ENCODE measurements at regions not wholly inside any gene's neighbourhood (a gene's known extent, or its start where the extent isn't known, plus 50 kb on each side); places are given as distances from the start of the nearest gene placed in this dataset.

DNA sequence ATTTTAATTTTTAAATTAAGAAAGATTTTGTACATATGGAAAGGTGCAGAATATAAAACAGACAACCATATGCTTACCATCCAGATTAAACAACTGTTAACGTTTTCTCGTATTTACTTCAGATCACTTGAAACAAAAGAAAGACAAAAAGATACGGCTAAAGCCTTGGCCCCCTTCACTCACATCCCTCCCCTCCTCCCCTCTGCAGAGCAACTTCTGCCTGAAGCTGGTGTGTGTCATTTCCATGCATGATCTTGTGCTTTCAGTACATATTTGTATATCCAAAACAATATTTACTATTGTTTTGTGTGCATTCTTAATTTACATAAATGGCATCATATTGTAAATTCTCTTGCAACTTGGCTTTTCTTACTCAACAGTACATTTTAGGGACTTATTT lies 68.5 kb upstream of the ANKRD1 start:
- Histone ChIP-seq H3K27ac (ENCODE audit: low read depth, low read length, poor library complexity, severe bottlenecking) (no peak overlapping the region), H3K4me3 (ENCODE audit: low read depth, low read length, poor library complexity, severe bottlenecking) (no peak overlapping the region), H3K4me1 (ENCODE audit: insufficient read depth, low read length, poor library complexity, severe bottlenecking) (no peaks in the 10 kb centered on the region), H3K9me3 (ENCODE audit: low read depth, low read length, poor library complexity, severe bottlenecking) (no peaks in the 10 kb centered on the region), H3K36me3 (ENCODE audit: insufficient read depth, low read length, poor library complexity, severe bottlenecking) (no peaks in the 10 kb centered on the region), H3K27me3 (replicated peaks; ENCODE audit: insufficient read depth, low read depth, low read length, poor library complexity) (peaks cover 26% of the 10 kb centered on the region)
- TF ChIP-seq, protein P1, sequence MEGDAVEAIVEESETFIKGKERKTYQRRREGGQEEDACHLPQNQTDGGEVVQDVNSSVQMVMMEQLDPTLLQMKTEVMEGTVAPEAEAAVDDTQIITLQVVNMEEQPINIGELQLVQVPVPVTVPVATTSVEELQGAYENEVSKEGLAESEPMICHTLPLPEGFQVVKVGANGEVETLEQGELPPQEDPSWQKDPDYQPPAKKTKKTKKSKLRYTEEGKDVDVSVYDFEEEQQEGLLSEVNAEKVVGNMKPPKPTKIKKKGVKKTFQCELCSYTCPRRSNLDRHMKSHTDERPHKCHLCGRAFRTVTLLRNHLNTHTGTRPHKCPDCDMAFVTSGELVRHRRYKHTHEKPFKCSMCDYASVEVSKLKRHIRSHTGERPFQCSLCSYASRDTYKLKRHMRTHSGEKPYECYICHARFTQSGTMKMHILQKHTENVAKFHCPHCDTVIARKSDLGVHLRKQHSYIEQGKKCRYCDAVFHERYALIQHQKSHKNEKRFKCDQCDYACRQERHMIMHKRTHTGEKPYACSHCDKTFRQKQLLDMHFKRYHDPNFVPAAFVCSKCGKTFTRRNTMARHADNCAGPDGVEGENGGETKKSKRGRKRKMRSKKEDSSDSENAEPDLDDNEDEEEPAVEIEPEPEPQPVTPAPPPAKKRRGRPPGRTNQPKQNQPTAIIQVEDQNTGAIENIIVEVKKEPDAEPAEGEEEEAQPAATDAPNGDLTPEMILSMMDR (conservative IDR thresholded peaks at IDR 0.05; ENCODE audit: low read depth, low read length): no peak
- TF ChIP-seq EZH2 (IDR thresholded peaks at IDR 0.05; ENCODE audit: borderline replicate concordance, low read depth, low read length, poor library complexity, severe bottlenecking): no peak
- ChIA-PET POLR2A (ENCODE audit: low non-redundant PET) (no interaction called here), CTCF (no interaction called here)
- no peak for DNase-seq (ENCODE audit: low spot score)
- intact Hi-C loops (cut with micrococcal nuclease; ENCODE audit: unreplicated experiment): no loop called here
- no TSS peak for BruUV-seq (replicated peaks)

DNA sequence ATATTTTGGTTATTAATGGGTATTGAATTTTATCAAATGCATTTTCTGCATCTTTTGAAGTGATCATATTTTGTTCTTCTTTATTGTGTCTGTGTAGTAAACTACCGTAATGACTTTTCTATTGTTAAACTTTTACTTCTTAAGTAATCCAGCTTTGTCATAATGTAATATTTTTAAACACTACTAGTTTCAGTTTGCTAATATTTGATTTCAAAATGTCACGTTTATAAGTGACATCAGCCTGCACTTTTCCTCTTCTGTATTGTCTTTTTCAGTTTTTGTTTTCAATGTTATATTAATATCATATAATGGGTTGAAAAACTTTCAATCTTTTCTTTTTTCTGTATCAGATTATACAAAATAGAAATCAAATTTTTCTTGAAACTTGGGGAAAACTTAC lies 71.6 kb upstream of the ANKRD1 start:
- H3K27me3 ChIP-seq (replicated peaks; ENCODE audit: insufficient read depth, low read depth, low read length, poor library complexity): peaks cover 26% of the 10 kb centered on the region
- DNase-seq (ENCODE audit: low spot score): no peak
- no peaks in the 10 kb centered on the region for H3K4me1 ChIP-seq (ENCODE audit: insufficient read depth, low read length, poor library complexity, severe bottlenecking)
- no peak overlapping the region for H3K27ac ChIP-seq (ENCODE audit: low read depth, low read length, poor library complexity, severe bottlenecking)
- intact Hi-C loops (cut with micrococcal nuclease; ENCODE audit: unreplicated experiment): no loop called here
- no peaks in the 10 kb centered on the region for H3K36me3 ChIP-seq (ENCODE audit: insufficient read depth, low read length, poor library complexity, severe bottlenecking)
- ChIA-PET POLR2A (ENCODE audit: low non-redundant PET) (no interaction called here), CTCF (no interaction called here)
- TF ChIP-seq, protein P1 (conservative IDR thresholded peaks at IDR 0.05; ENCODE audit: low read depth, low read length): no peak
- no TSS peak for BruUV-seq (replicated peaks)
- no peaks in the 10 kb centered on the region for H3K9me3 ChIP-seq (ENCODE audit: low read depth, low read length, poor library complexity, severe bottlenecking)
- no peak overlapping the region for H3K4me3 ChIP-seq (ENCODE audit: low read depth, low read length, poor library complexity, severe bottlenecking)

DNA sequence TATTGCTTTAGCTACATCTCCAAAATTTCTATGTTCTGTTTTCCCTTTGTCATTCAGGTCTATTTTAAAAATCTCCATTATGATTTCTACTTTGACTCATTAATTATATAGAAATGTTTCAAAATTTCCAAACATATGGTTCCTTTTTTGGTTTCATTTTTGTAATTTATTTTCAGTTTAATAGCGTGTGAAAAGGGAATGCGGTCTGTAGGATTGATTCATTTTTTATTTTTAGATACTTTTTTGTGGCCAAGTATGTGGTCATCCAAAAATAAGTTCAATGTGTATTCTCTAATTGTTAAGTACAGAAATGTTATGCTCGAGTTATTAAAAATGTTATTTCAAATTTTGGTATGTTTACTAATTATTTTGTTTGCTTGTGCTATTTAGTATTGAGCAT lies 72.5 kb upstream of the ANKRD1 start:
- CTCF ChIA-PET: no interaction called here
- no TSS peak for BruUV-seq (replicated peaks)
- no peak overlapping the region for H3K4me3 ChIP-seq (ENCODE audit: low read depth, low read length, poor library complexity, severe bottlenecking)
- peaks cover 26% of the 10 kb centered on the region for H3K27me3 ChIP-seq (replicated peaks; ENCODE audit: insufficient read depth, low read depth, low read length, poor library complexity)
- H3K36me3 ChIP-seq (ENCODE audit: insufficient read depth, low read length, poor library complexity, severe bottlenecking): no peaks in the 10 kb centered on the region
- no peak overlapping the region for H3K27ac ChIP-seq (ENCODE audit: low read depth, low read length, poor library complexity, severe bottlenecking)
- intact Hi-C loops (cut with micrococcal nuclease; ENCODE audit: unreplicated experiment): no loop called here
- POLR2A ChIA-PET (ENCODE audit: low non-redundant PET): no interaction called here
- DNase-seq (ENCODE audit: low spot score): no peak
- TF ChIP-seq, protein P1 (conservative IDR thresholded peaks at IDR 0.05; ENCODE audit: low read depth, low read length): no peak
- TF ChIP-seq EZH2 (IDR thresholded peaks at IDR 0.05; ENCODE audit: borderline replicate concordance, low read depth, low read length, poor library complexity, severe bottlenecking): no peak
- no peaks in the 10 kb centered on the region for H3K4me1 ChIP-seq (ENCODE audit: insufficient read depth, low read length, poor library complexity, severe bottlenecking)
- no peaks in the 10 kb centered on the region for H3K9me3 ChIP-seq (ENCODE audit: low read depth, low read length, poor library complexity, severe bottlenecking)

Data from A673 (cell line).